Stimulated activated CD4-positive, alpha-beta T cell treated with anti-CD3 and anti-CD28 coated beads, Interleukin-1b, Interleukin-23, amount 100 ng/mL, for 1 hour (primary cell): ENCODE measurements at regions not wholly inside any gene's neighbourhood (a gene's known extent, or its start where the extent isn't known, plus 50 kb on each side); places are given as distances from the start of the nearest gene placed in this dataset.
"Not testable (repeated sequence)": the region's sequence is repeated elsewhere in the genome, so short reads cannot be mapped to it uniquely, and the experiment has no call there.

Source experiments
- DNase-seq, 2 donors: peaks; one replicate each; pipeline ENCODE4 v3.0.0-alpha.2; 2020; ENCODE audit warnings: low read depth in 2 of 2

GRCh38 chr6:56904068-56904467, 50.8 kb upstream of the BEND6 start:
- DNase-seq, result no peak

GRCh38 chr6:56902641-56903464, 52.1 kb upstream of the BEND6 start:
- no peak for DNase-seq

GRCh38 chr6:56900784-56901183, 54.1 kb upstream of the BEND6 start:
- DNase-seq, result no peak

- no peak for DNase-seq
These were observed 55.2 kb upstream of the BEND6 start for GRCh38 chr6:56899753-56900152.

- DNase-seq, result no peak
These were observed 55.6 kb upstream of the BEND6 start for GRCh38 chr6:56899311-56899710.

GRCh38 chr6:56897789-56898529, 56.9 kb upstream of the BEND6 start:
- DNase-seq, result no peak

- DNase-seq, result no peak
These were observed 63.2 kb upstream of the BEND6 start for GRCh38 chr6:56891754-56892153.

- no peak for DNase-seq
These were observed 64.1 kb upstream of the BEND6 start for GRCh38 chr6:56890683-56891429.

- DNase-seq, result no peak
These were observed 64.8 kb upstream of the BEND6 start for GRCh38 chr6:56890066-56890465.

- DNase-seq, result no peak
These were observed 65.4 kb upstream of the BEND6 start for GRCh38 chr6:56889492-56889891.

GRCh38 chr6:56888687-56889086, 66.2 kb upstream of the BEND6 start:
- DNase-seq, result no peak

- no peak for DNase-seq
These were observed 67.8 kb upstream of the BEND6 start for GRCh38 chr6:56887086-56887485.

GRCh38 chr6:56877922-56878321, 77.0 kb upstream of the BEND6 start:
- DNase-seq, result no peak

- DNase-seq, result no peak
These were observed 78.9 kb upstream of the BEND6 start for GRCh38 chr6:56875961-56876360.

GRCh38 chr6:56875523-56875922, 79.4 kb upstream of the BEND6 start:
- no peak for DNase-seq

GRCh38 chr6:56874328-56874727, 80.6 kb upstream of the BEND6 start:
- no peak for DNase-seq

GRCh38 chr6:56870053-56870452, 84.9 kb upstream of the BEND6 start:
- DNase-seq, result not testable (repeated sequence)

GRCh38 chr6:56869346-56869745, 85.6 kb upstream of the BEND6 start:
- DNase-seq, result no peak

GRCh38 chr6:56868687-56869086, 86.2 kb upstream of the BEND6 start:
- no peak for DNase-seq

GRCh38 chr6:56866917-56867522, 87.9 kb upstream of the BEND6 start:
- no peak for DNase-seq

GRCh38 chr6:56865081-56865875, 89.6 kb upstream of the BEND6 start:
- no peak for DNase-seq
